ENCODE measurements at regions not wholly inside any gene's neighbourhood (a gene's known extent, or its start where the extent isn't known, plus 50 kb on each side); places are given as distances from the start of the nearest gene placed in this dataset.
A peak's percentile ranks its signal among the peaks of the same experiment; 100 is the strongest.
"Not testable (repeated sequence)": the region's sequence is repeated elsewhere in the genome, so short reads cannot be mapped to it uniquely, and the experiment has no call there.

GRCh38 chr2:176978921-176979320 is 233.7 kb upstream of the HNRNPA3 start:
- DNase-seq (ENCODE audit: low read depth) = no peak

GRCh38 chr2:176979981-176980710 is 232.4 kb upstream of the HNRNPA3 start:
- no peak for DNase-seq (ENCODE audit: low read depth)

GRCh38 chr2:176984987-176985386 is 227.6 kb upstream of the HNRNPA3 start:
- DNase-seq (ENCODE audit: low read depth) = no peak

GRCh38 chr2:176985871-176986270 is 226.7 kb upstream of the HNRNPA3 start:
- no peak for DNase-seq (ENCODE audit: low read depth)

- DNase-seq (ENCODE audit: low read depth) = no peak
Observed at GRCh38 chr2:176986487-176986886, 226.1 kb upstream of the HNRNPA3 start.

- DNase-seq (ENCODE audit: low read depth) = no peak
Observed at GRCh38 chr2:176991411-176991810, 221.2 kb upstream of the HNRNPA3 start.

- peak; percentile 47 for DNase-seq (ENCODE audit: low read depth)
Observed at GRCh38 chr2:176997074-176997791, 215.4 kb upstream of the HNRNPA3 start.

- DNase-seq (ENCODE audit: low read depth) = no peak
Observed at GRCh38 chr2:176997792-176998169, 214.8 kb upstream of the HNRNPA3 start.

GRCh38 chr2:176999301-176999700 is 213.3 kb upstream of the HNRNPA3 start:
- peak; percentile 12 for DNase-seq (ENCODE audit: low read depth)

GRCh38 chr2:177000061-177000714 is 212.4 kb upstream of the HNRNPA3 start:
- DNase-seq (ENCODE audit: low read depth) = no peak

GRCh38 chr2:177000715-177001072 is 211.9 kb upstream of the HNRNPA3 start:
- DNase-seq (ENCODE audit: low read depth) = no peak

- no peak for DNase-seq (ENCODE audit: low read depth)
Observed at GRCh38 chr2:177001334-177001733, 211.3 kb upstream of the HNRNPA3 start.

- DNase-seq (ENCODE audit: low read depth) = no peak
Observed at GRCh38 chr2:177002983-177003382, 209.6 kb upstream of the HNRNPA3 start.

- DNase-seq (ENCODE audit: low read depth) = not testable (repeated sequence)
Observed at GRCh38 chr2:177007726-177008125, 204.9 kb upstream of the HNRNPA3 start.

GRCh38 chr2:177008662-177009061 is 203.9 kb upstream of the HNRNPA3 start:
- DNase-seq (ENCODE audit: low read depth) = not testable (repeated sequence)

- DNase-seq (ENCODE audit: low read depth) = no peak
Observed at GRCh38 chr2:177010146-177010545, 202.4 kb upstream of the HNRNPA3 start.

- DNase-seq (ENCODE audit: low read depth) = no peak
Observed at GRCh38 chr2:177010861-177011260, 201.7 kb upstream of the HNRNPA3 start.

- DNase-seq (ENCODE audit: low read depth) = no peak
Observed at GRCh38 chr2:177014946-177015345, 197.6 kb upstream of the HNRNPA3 start.

GRCh38 chr2:177015356-177015923 is 197.2 kb upstream of the HNRNPA3 start:
- no peak for DNase-seq (ENCODE audit: low read depth)

GRCh38 chr2:177020524-177021119 is 192.0 kb upstream of the HNRNPA3 start:
- no peak for DNase-seq (ENCODE audit: low read depth)

GRCh38 chr2:177021706-177022343 is 190.8 kb upstream of the HNRNPA3 start:
- no peak for DNase-seq (ENCODE audit: low read depth)

- no peak for DNase-seq (ENCODE audit: low read depth)
Observed at GRCh38 chr2:177024765-177025164, 187.8 kb upstream of the HNRNPA3 start.
